ENCODE measurements at regions not wholly inside any gene's neighbourhood (a gene's known extent, or its start where the extent isn't known, plus 50 kb on each side); places are given as distances from the start of the nearest gene placed in this dataset.

DNA sequence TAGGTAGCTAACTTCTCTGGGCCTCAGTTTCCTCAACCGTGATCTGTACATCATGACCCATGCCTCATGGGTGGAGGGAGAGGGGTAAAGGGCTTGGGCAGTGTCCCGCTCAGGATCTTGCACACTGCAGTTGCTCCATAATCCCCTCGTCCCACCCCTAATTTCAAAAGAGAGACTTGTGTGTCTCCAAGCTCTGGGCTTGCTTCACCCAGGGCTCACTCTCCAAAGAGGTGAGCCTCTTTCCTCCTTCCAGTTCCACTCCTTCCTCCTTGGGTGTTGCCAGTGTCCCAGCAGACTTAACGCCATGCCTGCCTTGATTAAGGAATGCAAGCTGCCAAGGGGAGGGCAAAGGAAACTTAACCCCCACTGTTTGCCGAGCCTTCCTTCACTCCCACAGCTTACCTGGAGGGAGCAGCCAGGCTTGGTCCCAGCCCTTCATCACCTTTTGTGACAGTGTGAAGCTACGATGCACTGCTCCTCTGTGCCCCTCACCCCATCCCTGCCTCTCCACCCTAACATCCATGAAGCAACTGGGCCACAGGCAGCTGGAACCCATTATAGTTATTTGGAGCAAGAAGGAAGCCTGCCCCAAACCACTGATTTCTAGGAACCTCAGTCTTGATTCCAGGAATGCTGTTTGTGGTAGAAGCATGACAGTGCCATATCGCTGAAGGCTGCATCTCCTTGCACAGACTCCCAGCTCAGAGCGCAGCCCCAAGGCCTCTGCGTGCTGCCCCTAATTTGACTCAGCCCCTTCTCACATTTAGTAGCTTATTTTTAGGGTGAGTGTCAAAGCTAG lies 363.3 kb downstream of the TNS3 start:
- TF ChIP-seq, protein P1, sequence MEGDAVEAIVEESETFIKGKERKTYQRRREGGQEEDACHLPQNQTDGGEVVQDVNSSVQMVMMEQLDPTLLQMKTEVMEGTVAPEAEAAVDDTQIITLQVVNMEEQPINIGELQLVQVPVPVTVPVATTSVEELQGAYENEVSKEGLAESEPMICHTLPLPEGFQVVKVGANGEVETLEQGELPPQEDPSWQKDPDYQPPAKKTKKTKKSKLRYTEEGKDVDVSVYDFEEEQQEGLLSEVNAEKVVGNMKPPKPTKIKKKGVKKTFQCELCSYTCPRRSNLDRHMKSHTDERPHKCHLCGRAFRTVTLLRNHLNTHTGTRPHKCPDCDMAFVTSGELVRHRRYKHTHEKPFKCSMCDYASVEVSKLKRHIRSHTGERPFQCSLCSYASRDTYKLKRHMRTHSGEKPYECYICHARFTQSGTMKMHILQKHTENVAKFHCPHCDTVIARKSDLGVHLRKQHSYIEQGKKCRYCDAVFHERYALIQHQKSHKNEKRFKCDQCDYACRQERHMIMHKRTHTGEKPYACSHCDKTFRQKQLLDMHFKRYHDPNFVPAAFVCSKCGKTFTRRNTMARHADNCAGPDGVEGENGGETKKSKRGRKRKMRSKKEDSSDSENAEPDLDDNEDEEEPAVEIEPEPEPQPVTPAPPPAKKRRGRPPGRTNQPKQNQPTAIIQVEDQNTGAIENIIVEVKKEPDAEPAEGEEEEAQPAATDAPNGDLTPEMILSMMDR (IDR thresholded peaks at IDR 0.05) = no peak
- no peak for TF ChIP-seq EZH2 (IDR thresholded peaks at IDR 0.05; ENCODE audit: borderline replicate concordance, insufficient read depth, low read depth, low read length, poor library complexity, severe bottlenecking)
